ENCODE measurements at regions not wholly inside any gene's neighbourhood (a gene's known extent, or its start where the extent isn't known, plus 50 kb on each side); places are given as distances from the start of the nearest gene placed in this dataset.
"Not testable (repeated sequence)": the region's sequence is repeated elsewhere in the genome, so short reads cannot be mapped to it uniquely, and the experiment has no call there.

DNA sequence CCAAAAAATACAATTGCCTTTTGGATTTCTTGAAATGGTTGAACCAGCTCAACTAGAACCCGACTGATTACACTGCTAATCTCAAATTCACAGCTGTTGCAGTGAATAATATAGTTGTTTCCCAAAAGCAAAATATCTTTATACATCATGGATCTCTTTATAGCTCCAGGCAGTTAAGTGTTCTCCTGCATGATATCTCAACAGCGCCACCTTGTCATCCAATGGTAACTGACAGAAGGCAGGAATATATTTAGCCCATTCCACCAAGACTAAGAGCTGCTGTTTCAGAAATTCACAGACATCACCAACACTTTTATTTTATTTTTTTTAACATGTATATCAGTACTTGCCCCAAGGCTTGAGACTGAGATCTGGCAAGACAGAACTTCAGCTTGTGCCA lies 1141.0 kb upstream of the PRR20A start:
- no peak for DNase-seq

GRCh38 chr13:56009418-56009817 lies 1131.3 kb upstream of the PRR20A start:
- DNase-seq, result no peak

DNA sequence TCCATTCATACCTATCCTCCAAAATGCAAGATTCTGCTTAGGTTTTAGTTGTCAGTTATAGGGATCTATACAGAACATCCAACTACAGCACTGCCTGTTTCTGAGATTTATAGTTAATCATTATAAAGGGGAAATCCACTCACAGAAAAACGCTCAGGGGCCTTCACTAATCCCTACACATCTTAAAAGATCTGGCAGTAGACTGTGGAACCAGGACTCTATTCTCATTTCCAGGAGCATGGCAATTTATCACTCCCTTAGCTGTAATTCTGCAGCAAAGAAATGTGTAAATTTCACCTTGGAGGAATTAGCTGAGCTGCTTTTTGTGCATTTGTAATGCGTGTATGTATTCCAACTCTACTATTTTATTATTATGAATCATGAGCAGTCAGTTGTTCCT lies 1128.1 kb upstream of the PRR20A start:
- DNase-seq, result no peak

DNA sequence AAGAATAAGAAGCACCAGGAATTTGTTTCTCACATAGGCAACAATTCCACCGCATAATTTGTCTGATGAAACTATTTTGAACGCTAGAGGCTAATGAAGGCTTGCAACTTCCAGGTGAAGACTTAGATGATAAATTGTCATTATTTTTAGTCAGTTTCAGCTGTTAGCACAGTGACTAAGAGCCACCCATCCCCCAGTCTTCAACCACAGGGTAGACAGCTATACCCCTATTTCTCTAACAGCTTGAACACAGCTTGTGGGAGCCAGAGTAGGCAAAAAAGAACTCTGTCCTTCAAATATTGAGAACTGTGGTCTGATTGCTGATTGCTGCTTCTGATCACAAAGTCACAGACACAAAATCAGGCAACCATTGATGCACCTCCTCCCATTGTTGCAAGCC lies 1124.8 kb upstream of the PRR20A start:
- DNase-seq, result no peak

DNA sequence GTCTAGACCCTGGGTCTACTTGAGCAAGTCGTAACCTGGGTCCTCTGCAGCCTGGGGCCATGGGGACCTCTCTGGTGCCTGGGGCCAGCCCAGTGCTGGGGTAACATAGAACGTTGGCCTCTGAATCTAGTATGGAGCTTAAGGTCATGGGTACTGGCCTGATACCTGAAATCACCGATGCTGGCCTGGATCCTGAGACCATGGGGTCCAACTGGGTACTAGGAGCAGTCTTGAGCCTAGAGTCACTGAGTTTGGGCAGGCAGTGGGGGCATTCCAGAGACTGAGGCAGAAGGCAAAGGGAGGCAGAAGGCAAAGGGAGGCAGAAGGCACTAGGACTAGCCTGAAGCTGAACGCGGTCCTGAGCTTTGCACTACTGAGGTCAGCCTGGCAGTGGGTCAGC lies 1121.1 kb upstream of the PRR20A start:
- no peak for DNase-seq

- no peak for DNase-seq
Measured at GRCh38 chr13:56020425-56020824, 1120.3 kb upstream of the PRR20A start.

GRCh38 chr13:56039992-56040391 lies 1100.7 kb upstream of the PRR20A start:
- DNase-seq, result no peak

DNA sequence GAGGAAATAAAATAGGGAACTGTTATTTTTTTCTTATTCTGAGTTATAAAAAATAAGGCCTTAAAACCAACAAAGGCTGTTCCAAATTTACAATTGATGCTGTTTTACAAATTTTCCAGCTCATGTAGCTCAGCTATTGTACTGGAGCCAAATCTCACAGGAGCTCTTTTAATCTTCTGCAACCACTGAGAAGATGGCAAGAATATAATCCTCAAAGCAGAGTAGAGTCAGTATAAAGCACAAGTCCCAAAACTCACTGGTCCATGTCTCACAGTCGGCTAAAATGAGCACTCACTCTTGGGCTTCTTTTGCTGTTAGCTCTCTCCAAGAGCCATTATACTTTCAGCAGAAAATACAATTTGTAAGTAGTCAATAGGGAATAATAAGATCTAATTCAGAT lies 1074.4 kb upstream of the PRR20A start:
- no peak for DNase-seq

GRCh38 chr13:56102641-56103040 lies 1038.1 kb upstream of the PRR20A start:
- no peak for DNase-seq

DNA sequence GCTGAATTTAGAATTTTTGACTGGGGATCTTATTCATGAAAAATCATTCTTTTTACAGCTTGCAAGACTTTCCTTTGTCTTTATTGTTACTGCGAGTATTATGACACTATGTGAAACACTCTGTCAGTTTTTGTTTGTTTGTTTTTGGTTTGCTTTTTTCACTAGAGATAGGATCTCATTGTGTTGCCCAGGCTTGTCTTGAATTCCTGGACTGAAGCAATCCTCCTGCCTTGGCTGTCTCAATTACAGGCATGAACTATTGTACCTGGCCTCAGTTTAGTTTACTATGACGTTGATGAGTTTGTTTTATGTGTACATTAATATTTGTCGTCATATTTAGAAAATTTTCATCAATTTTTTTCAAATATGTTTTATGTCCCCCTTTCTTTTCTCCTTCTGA lies 1030.0 kb upstream of the PRR20A start:
- no peak for DNase-seq

DNA sequence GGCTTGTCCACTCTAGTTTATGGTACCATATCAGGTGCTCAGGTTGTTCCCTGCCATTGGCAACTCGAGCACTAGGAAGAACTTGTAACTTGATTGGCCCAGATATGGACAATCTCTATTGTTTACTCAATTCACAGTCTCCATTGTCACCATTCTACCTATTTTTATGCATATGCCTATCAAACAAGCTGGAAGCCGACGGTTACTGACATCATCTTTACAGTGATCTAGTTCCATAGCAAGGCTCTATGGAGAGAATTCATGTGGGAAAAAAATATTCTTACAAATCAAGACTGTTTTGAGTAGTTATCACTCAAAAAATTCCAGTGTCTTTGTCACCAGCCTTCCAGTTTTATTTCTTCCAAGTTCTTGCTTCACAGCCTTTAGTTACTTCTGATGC lies 1006.2 kb upstream of the PRR20A start:
- DNase-seq, result no peak

DNA sequence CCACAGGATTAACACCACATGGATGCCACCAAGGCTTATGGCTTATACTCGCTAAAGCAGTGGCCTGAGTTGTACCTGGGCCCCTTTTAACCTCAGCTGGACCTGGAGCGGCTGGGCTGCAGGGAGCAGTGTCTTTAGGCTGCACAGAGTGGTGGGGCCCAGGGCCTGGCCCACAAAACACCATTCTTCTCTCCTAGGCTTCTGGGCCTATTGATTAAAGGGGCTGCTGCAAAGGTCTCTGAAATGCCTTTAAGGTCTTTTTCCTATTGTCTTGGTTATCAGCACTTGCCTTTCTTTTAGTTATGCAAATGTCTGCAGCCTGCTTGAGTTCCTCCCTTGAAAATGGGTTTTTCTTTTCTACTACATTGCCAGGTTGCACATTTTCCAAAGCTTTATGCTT lies 973.9 kb upstream of the PRR20A start:
- DNase-seq, result no peak

DNA sequence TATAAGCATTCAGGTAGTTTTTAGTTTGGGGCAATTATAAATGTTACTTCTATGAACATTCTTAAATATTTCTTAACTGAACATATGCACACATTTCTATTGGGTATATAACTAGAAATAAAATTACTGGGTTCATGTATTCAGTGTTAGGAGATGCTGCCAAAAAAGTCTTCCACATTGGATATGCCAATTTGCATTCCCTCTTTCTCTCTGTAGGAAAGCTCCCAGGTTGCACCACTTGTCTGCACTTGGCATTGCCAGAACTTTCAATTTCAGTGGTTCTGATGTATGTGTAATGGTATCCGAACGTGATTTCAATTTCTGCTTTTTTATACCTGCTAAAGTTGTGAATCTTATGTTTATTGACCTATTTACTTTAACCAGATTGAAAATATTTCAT lies 972.1 kb upstream of the PRR20A start:
- DNase-seq, result no peak

GRCh38 chr13:56173346-56173745 lies 967.4 kb upstream of the PRR20A start:
- no peak for DNase-seq

DNA sequence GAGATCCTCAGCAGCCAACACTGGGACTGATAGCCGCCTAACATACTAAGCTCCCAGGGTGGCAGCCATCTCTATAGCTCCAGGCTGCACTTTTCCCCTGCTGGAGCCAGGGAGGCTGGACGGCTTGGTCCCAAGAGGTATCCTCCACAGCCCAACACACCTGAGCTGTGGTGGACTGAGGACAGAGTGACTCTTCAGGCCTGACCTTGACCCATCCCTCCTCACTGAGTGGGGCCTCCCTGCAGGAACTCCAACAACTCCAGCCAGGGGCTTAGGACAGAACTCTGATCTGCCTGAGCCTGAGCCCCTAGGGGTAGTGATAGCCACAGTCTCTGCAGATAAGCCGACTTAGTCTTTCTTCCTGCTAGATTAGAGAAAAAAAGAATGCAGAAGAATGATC lies 958.1 kb upstream of the PRR20A start:
- DNase-seq, result no peak

DNA sequence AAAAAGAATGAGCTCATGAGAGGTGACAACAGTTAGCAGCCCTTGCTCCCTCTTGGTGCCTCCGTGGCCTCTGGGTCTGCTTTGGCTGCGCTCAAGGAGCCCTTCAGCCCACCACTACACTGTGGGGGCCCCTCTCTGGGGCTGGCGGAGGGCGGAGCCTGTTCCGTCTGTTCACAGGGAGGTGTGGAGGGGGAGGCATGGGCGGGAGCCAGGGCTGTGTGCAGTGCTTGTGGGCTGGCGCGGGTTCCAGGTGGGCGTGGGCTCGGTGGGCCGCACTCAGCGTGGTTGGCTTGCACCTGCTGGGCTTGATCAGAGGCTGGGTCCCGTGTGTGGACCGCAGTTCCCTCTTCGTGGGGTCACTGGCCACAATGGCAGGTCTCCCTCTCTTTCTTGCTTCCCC lies 953.4 kb upstream of the PRR20A start:
- no peak for DNase-seq

DNA sequence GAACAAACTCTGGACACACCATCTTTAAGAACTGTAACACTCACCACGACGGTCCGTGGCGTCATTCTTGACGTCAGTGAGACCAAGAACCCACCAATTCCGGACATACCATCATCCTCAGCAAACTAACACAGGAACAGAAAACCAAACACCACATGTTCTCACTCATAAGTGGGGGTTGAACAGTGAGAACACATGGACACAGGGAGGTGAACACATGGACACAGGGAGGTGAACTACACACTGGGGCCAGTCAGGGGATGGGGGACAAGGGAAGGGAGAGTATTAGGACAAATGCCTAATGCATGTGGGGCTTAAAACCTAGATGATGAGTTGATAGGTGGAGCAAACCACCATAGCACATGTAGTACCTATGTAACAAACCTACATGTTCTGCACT lies 952.1 kb upstream of the PRR20A start:
- DNase-seq, result not testable (repeated sequence)

DNA sequence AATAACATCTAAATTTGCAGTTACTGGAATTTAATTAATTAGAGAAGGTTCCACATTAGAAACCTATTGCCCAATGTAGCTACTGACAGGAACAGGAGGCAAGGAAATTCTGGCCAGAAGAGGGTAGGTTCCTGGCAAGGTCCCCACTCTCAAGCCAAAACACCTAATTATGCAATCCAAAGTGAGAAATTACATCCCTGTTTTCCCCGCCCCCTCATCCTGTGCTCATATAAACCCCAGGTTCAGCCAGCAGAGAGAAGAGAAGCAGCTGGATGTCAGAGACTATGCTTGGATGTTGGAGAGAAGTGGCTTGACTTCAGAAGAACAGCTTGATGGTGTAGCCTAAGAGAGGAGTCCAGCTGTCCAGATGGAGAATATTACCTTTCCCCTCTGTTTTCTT lies 951.3 kb upstream of the PRR20A start:
- DNase-seq, result no peak

DNA sequence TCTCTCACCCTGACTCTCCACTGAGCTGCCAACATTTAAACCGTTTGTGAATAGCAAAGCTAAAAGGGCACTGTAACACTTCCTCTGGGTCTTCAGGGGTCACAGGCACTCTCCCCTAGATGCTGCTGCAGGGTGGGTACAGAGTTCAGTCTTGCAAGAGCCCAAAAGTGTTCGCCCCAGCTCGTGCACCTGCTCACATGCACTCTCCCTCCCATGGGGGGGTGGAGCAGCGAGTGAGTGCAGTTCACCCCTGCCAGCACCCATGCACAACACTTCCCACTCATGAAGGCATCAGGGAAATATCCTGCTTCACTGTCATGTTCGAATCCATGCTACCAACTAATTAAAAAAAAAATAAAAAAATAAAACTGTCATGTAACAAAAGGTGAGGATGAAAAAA lies 950.7 kb upstream of the PRR20A start:
- DNase-seq, result no peak

GRCh38 chr13:56198350-56198749 lies 942.4 kb upstream of the PRR20A start:
- no peak for DNase-seq

DNA sequence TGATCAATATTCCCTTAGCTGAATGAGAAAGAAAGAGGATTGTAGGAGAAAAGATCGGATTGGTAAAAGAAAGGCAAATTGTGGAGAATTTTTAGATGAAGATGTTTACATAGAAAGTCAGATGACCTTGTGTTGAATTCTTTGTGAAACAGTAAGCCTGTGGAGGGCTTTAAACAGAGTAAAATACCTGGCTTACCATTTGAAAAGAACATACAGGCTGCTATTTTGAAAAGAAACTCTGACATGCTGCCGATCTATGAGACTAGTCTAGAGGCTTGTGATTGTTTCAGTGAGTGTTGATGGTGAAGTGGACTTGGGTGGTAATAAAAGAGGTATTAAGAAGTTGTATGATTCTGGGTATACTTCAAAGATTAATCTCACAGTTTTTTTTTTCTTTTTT lies 938.9 kb upstream of the PRR20A start:
- no peak for DNase-seq

GRCh38 chr13:56216221-56216620 lies 924.5 kb upstream of the PRR20A start:
- no peak for DNase-seq

GRCh38 chr13:56247692-56248091 lies 893.0 kb upstream of the PRR20A start:
- no peak for DNase-seq

DNA sequence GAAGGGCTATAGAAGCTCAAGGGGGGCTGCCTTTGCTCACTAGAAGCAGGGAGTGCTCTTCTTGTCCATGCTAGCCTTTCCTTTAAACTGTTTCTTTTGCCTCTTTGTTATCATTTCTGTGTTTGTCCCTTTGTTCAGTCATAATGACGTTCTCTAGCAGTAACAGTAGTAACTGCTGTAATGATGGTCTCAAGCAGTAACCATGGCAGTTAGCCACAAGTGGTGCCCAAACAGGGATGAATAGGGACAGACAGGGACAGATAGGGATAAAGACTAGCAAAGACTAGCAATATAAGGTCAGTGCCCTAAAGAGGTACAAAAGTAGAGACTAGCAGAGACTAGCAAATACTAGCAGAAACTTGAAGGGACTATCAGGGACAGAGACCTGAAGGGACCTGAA lies 869.0 kb upstream of the PRR20A start:
- DNase-seq, result no peak

DNA sequence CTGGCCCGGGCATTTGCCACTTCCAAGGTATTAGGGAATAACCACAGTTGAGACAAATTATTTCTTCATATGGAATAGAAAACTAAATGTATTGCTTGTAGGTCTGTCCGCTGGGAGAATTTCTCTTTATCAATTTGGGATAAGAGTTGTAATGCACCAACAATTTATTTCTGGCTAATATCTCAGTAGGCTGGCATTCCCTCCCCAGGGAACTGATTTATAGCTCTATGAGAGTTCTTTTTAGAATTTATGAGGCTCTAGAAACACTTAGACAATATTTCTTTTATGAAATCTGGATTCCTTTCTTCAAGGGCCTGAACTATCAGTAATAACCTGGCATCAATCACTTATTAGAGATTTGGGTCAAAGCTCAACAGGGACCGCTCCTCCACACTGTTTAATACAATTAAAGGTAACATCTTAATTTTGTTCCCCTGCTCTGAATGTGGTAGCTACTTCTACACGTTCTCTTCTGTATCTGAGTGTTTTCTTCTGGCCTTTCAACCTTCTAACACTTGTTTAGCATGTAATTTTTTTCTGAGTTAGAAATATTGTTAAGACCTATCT lies 857.4 kb upstream of the PRR20A start:
- DNase-seq, result no peak

DNA sequence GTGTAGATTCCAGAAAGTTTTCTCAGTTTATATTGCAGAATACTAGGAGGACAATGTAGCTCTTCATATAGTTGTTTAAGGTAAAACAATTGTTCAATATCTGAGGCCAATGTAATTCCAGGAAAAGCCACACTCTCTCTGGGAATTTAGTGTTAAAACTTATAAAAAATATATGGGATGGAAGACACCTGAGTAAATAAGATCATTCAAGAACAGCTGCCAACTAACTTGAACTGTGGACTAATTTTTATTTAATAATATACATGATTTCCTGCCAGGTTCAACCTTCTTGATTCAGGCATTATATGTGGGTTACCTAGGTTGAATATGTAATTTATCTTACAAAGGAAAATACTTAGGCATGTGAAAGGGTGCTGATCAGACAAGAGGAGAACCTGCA lies 841.1 kb upstream of the PRR20A start:
- no peak for DNase-seq
